CD8-positive, alpha-beta memory T cell (primary cell): ENCODE measurements at regions not wholly inside any gene's neighbourhood (a gene's known extent, or its start where the extent isn't known, plus 50 kb on each side); places are given as distances from the start of the nearest gene placed in this dataset.

Experiments used
- CTCF ChIA-PET: fragments of 350-600 bp; sonication (Branson Sonifier 250); formaldehyde crosslinking; loops from one replicate; lab custom pipeline; 2021; ENCODE audit warnings: antibody characterized with exemption; lab: Charles Lee
- POLR2A ChIA-PET: fragments of 350-600 bp; sonication (Branson Sonifier 250); formaldehyde crosslinking; loops from one replicate; lab custom pipeline; 2021; ENCODE audit warnings: antibody characterized with exemption; lab: Charles Lee
- DNase-seq, 5 donors: peaks; one replicate each; pipeline versions ENCODE4 v3.0.0 to v3.0.0-alpha.2; 2020 to 2022; ENCODE audit warnings: mixed read lengths in 1 of 5
- H3K27ac ChIP-seq: one replicate; pipeline ENCODE4 v1.7.0; 2013; ENCODE audit warnings: low read depth, mild to moderate bottlenecking, low read length, moderate library complexity
- H3K27me3 ChIP-seq: 2 replicates; pipeline ENCODE4 v1.7.0; 2013; ENCODE audit warnings: low read length, mild to moderate bottlenecking; ENCODE audit not compliant: insufficient read depth, poor library complexity, severe bottlenecking
- H3K36me3 ChIP-seq: 2 replicates; pipeline ENCODE4 v1.7.0; 2013; ENCODE audit warnings: mild to moderate bottlenecking, low read length, moderate library complexity; ENCODE audit not compliant: insufficient read depth
- H3K4me1 ChIP-seq: 2 replicates; pipeline ENCODE4 v1.7.0; 2013; ENCODE audit warnings: mild to moderate bottlenecking, low read length, moderate library complexity; ENCODE audit not compliant: insufficient read depth
- H3K4me3 ChIP-seq: 2 replicates; pipeline ENCODE4 v1.7.0; 2013; ENCODE audit warnings: mild to moderate bottlenecking, low read length
- H3K9me3 ChIP-seq: 2 replicates; pipeline ENCODE4 v1.7.0; 2013; ENCODE audit warnings: mild to moderate bottlenecking, low read length
- H3K27ac Mint-ChIP-seq, 8 donors: one replicate each; pipeline ENCODE4 v1.8.0; 2020 to 2021; ENCODE audit warnings: mixed read lengths in 8 of 8, mild to moderate bottlenecking in 6 of 8, inconsistent platforms in 3 of 8, moderate library complexity in 3 of 8
- H3K27me3 Mint-ChIP-seq, 2 donors: one replicate each; pipeline ENCODE4 v1.8.0; 2020 to 2021; ENCODE audit warnings: mixed read lengths in 2 of 2, mild to moderate bottlenecking in 1 of 2, moderate library complexity in 1 of 2
- H3K36me3 Mint-ChIP-seq, 3 donors: one replicate each; pipeline ENCODE4 v1.8.0; 2020 to 2021; ENCODE audit warnings: mixed read lengths in 3 of 3, inconsistent platforms in 1 of 3, mild to moderate bottlenecking in 1 of 3
- H3K4me1 Mint-ChIP-seq, 3 donors: one replicate each; pipeline ENCODE4 v1.8.0; 2020 to 2021; ENCODE audit warnings: mixed read lengths in 3 of 3, inconsistent platforms in 1 of 3, mild to moderate bottlenecking in 1 of 3
- H3K4me3 Mint-ChIP-seq, 7 donors: one replicate each; pipeline ENCODE4 v1.8.0; 2020 to 2021; ENCODE audit warnings: mixed read lengths in 7 of 7, mild to moderate bottlenecking in 6 of 7, moderate library complexity in 4 of 7, inconsistent platforms in 2 of 7
- H3K9me3 Mint-ChIP-seq, 5 donors: one replicate each; pipeline ENCODE4 v1.8.0; 2020 to 2022; ENCODE audit warnings: mixed read lengths in 5 of 5, mild to moderate bottlenecking in 3 of 5, moderate library complexity in 2 of 5, inconsistent platforms in 1 of 5

- H3K4me1 Mint-ChIP-seq = no peaks in the 10 kb centered on the region
- H3K4me3 ChIP-seq = no peak overlapping the region
- H3K27me3 ChIP-seq = no peaks in the 10 kb centered on the region
- H3K27me3 Mint-ChIP-seq = no peaks in the 10 kb centered on the region
- CTCF ChIA-PET = interaction anchor here (1.9 kb wide), 1 partner anchor 12 kb away, joined by 5 read pairs; no protein-coding TSS in a partner anchor
- POLR2A ChIA-PET = no interaction called here
- no peak for DNase-seq
- no peaks in the 10 kb centered on the region for H3K36me3 Mint-ChIP-seq
- H3K27ac ChIP-seq = no peak overlapping the region
- H3K9me3 Mint-ChIP-seq = no peaks in the 10 kb centered on the region
- no peaks in the 10 kb centered on the region for H3K36me3 ChIP-seq
- no peaks in the 10 kb centered on the region for H3K9me3 ChIP-seq
- H3K4me3 Mint-ChIP-seq = no peak overlapping the region
- H3K27ac Mint-ChIP-seq = no peak overlapping the region
- no peaks in the 10 kb centered on the region for H3K4me1 ChIP-seq
Measured at GRCh38 chr6:121535777-121536176, 100.3 kb downstream of the GJA1 start.

DNA sequence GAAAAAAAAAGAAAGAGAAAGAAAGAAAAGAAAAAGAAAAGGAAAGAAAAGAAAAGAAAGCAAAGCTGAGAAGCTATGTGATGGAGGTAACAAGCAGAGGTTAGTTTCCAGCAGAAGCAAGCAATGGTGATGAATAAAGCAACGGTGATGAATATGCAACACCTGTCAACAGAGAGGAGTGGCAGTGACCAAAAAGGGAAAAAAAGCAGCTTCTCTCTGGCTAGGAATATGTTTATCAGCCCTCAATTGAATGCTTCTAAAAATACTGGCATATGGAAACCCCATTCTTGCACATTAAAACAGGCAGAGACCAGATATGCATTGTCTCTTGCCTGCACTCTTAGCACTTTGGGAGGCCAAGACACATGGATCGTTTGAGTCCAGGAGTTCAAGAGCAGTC, 100.9 kb downstream of the GJA1 start:
- Mint-ChIP-seq H3K36me3 (no peaks in the 10 kb centered on the region), H3K9me3 (no peaks in the 10 kb centered on the region), H3K27me3 (no peaks in the 10 kb centered on the region), H3K27ac (no peak overlapping the region), H3K4me3 (no peak overlapping the region), H3K4me1 (no peaks in the 10 kb centered on the region)
- H3K4me3 ChIP-seq = no peak overlapping the region
- H3K4me1 ChIP-seq = no peaks in the 10 kb centered on the region
- ChIA-PET POLR2A (no interaction called here), CTCF (interaction anchor here (1.9 kb wide), 1 partner anchor 11 kb away, joined by 5 read pairs; no protein-coding TSS in a partner anchor)
- DNase-seq = no peak
- no peaks in the 10 kb centered on the region for H3K27me3 ChIP-seq
- H3K36me3 ChIP-seq = no peaks in the 10 kb centered on the region
- H3K9me3 ChIP-seq = no peaks in the 10 kb centered on the region
- H3K27ac ChIP-seq = no peak overlapping the region

GRCh38 chr6:121539439-121539838, 104.0 kb downstream of the GJA1 start:
- H3K27ac ChIP-seq = no peak overlapping the region
- H3K4me1 Mint-ChIP-seq = no peaks in the 10 kb centered on the region
- H3K9me3 ChIP-seq = no peaks in the 10 kb centered on the region
- CTCF ChIA-PET = no interaction called here
- no peaks in the 10 kb centered on the region for H3K27me3 Mint-ChIP-seq
- H3K27me3 ChIP-seq = no peaks in the 10 kb centered on the region
- H3K4me1 ChIP-seq = no peaks in the 10 kb centered on the region
- no peak overlapping the region for H3K4me3 Mint-ChIP-seq
- no peaks in the 10 kb centered on the region for H3K36me3 ChIP-seq
- no peaks in the 10 kb centered on the region for H3K9me3 Mint-ChIP-seq
- no peak overlapping the region for H3K4me3 ChIP-seq
- POLR2A ChIA-PET = no interaction called here
- H3K36me3 Mint-ChIP-seq = no peaks in the 10 kb centered on the region
- no peak overlapping the region for H3K27ac Mint-ChIP-seq
- DNase-seq = no peak

DNA sequence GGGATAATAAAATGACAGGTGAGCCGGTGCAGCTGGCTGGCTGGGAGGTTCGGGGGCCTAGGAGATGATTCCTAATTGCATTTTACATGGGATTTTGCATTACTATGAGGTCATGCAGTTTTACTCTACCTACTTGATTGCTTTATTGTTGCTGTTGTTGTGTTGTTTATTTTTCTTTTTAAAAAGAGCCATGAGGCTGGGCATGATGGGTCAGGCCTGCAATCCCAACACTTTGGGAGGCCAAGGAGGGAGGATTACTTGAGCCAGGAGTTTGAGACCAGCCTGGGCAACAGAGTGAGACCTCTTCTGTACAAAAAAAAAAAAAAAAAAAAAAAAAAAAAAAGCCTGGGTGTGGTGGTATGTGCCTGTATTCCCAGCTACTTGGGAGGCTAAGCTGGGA, 104.8 kb downstream of the GJA1 start:
- H3K9me3 Mint-ChIP-seq = no peaks in the 10 kb centered on the region
- H3K27me3 Mint-ChIP-seq = no peaks in the 10 kb centered on the region
- no peak overlapping the region for H3K4me3 Mint-ChIP-seq
- H3K27ac ChIP-seq = no peak overlapping the region
- no peaks in the 10 kb centered on the region for H3K36me3 ChIP-seq
- H3K27ac Mint-ChIP-seq = no peak overlapping the region
- no peaks in the 10 kb centered on the region for H3K36me3 Mint-ChIP-seq
- H3K9me3 ChIP-seq = no peaks in the 10 kb centered on the region
- ChIA-PET CTCF (no interaction called here), POLR2A (no interaction called here)
- no peaks in the 10 kb centered on the region for H3K27me3 ChIP-seq
- no peak for DNase-seq
- H3K4me1 Mint-ChIP-seq = no peaks in the 10 kb centered on the region
- no peaks in the 10 kb centered on the region for H3K4me1 ChIP-seq
- H3K4me3 ChIP-seq = no peak overlapping the region

- ChIA-PET CTCF (no interaction called here), POLR2A (no interaction called here)
- Histone ChIP-seq H3K36me3 (no peaks in the 10 kb centered on the region), H3K9me3 (no peaks in the 10 kb centered on the region), H3K4me3 (no peak overlapping the region), H3K27me3 (no peaks in the 10 kb centered on the region), H3K27ac (no peak overlapping the region), H3K4me1 (no peaks in the 10 kb centered on the region)
- Mint-ChIP-seq H3K4me1 (no peaks in the 10 kb centered on the region), H3K27ac (no peak overlapping the region), H3K27me3 (peaks cover 0 to 2% of the 10 kb centered on the region in 2 donors), H3K4me3 (no peak overlapping the region), H3K9me3 (peaks cover 0 to 2% (median 0%) of the 10 kb centered on the region in 5 donors), H3K36me3 (no peaks in the 10 kb centered on the region)
- no peak for DNase-seq
Measured at GRCh38 chr6:121544691-121545090, 109.2 kb downstream of the GJA1 start.

- POLR2A ChIA-PET = no interaction called here
- DNase-seq = no peak
- no peaks in the 10 kb centered on the region for H3K27me3 ChIP-seq
- H3K4me3 Mint-ChIP-seq = no peak overlapping the region
- peaks cover 0 to 2% (median 0%) of the 10 kb centered on the region in 5 donors for H3K9me3 Mint-ChIP-seq
- no peak overlapping the region for H3K27ac Mint-ChIP-seq
- no peaks in the 10 kb centered on the region for H3K4me1 Mint-ChIP-seq
- CTCF ChIA-PET = interaction anchor here (1.3 kb wide), 1 partner anchor 11 kb away, joined by 5 read pairs; no protein-coding TSS in a partner anchor
- no peaks in the 10 kb centered on the region for H3K9me3 ChIP-seq
- H3K36me3 ChIP-seq = no peaks in the 10 kb centered on the region
- H3K4me3 ChIP-seq = no peak overlapping the region
- no peak overlapping the region for H3K27ac ChIP-seq
- H3K27me3 Mint-ChIP-seq = peaks cover 0 to 2% of the 10 kb centered on the region in 2 donors
- no peaks in the 10 kb centered on the region for H3K4me1 ChIP-seq
- no peaks in the 10 kb centered on the region for H3K36me3 Mint-ChIP-seq
Measured at GRCh38 chr6:121548131-121548530, 112.7 kb downstream of the GJA1 start.

- POLR2A ChIA-PET = no interaction called here
- H3K4me1 ChIP-seq = no peaks in the 10 kb centered on the region
- H3K4me3 Mint-ChIP-seq = no peak overlapping the region
- H3K9me3 ChIP-seq = no peaks in the 10 kb centered on the region
- H3K36me3 ChIP-seq = no peaks in the 10 kb centered on the region
- peaks cover 0 to 7% (median 0%) of the 10 kb centered on the region in 5 donors for H3K9me3 Mint-ChIP-seq
- no peak overlapping the region for H3K27ac ChIP-seq
- H3K36me3 Mint-ChIP-seq = peaks cover 0 to 1% (median 0%) of the 10 kb centered on the region in 3 donors
- CTCF ChIA-PET = no interaction called here
- H3K27me3 Mint-ChIP-seq = peaks cover 0 to 4% of the 10 kb centered on the region in 2 donors
- H3K4me3 ChIP-seq = no peak overlapping the region
- H3K27ac Mint-ChIP-seq = no peak overlapping the region
- H3K4me1 Mint-ChIP-seq = no peaks in the 10 kb centered on the region
- no peak for DNase-seq
- no peaks in the 10 kb centered on the region for H3K27me3 ChIP-seq
Measured at GRCh38 chr6:121549736-121550135, 114.3 kb downstream of the GJA1 start.

DNA sequence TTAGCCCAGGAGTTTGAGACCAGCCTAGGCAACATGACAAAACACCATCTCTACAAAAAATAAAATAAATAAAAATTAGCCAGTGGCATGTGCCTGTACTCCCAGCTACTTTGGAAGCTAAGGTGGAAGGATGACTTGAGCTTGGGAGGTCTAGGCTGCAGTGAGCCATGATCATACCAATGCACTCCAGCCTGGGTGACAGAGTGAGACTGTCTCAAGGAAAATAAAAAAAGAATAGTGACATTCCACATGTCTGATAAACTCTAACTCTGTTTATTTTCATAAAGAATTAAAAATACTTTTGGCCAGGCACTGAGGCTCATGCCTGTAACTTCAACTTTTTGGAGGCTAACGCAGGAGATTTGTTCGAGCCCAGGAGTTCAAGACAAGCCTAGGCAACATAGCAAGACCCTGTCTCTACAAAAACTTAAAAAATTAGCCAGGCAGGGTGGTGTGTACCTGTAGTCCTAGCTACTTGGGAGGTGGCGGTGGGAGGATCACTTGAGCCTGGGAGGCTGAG, 115.1 kb downstream of the GJA1 start:
- Mint-ChIP-seq H3K36me3 (peaks cover 0 to 1% (median 0%) of the 10 kb centered on the region in 3 donors), H3K4me1 (no peaks in the 10 kb centered on the region), H3K9me3 (peaks cover 0 to 7% (median 0%) of the 10 kb centered on the region in 5 donors), H3K4me3 (no peak overlapping the region), H3K27me3 (peaks cover 0 to 4% of the 10 kb centered on the region in 2 donors), H3K27ac (no peak overlapping the region)
- Histone ChIP-seq H3K36me3 (no peaks in the 10 kb centered on the region), H3K4me1 (no peaks in the 10 kb centered on the region), H3K27me3 (no peaks in the 10 kb centered on the region), H3K4me3 (no peak overlapping the region), H3K27ac (no peak overlapping the region), H3K9me3 (no peaks in the 10 kb centered on the region)
- POLR2A ChIA-PET = no interaction called here
- DNase-seq = no peak
- CTCF ChIA-PET = no interaction called here
